ENCODE measurements at regions not wholly inside any gene's neighbourhood (a gene's known extent, or its start where the extent isn't known, plus 50 kb on each side); places are given as distances from the start of the nearest gene placed in this dataset.
A peak's percentile ranks its signal among the peaks of the same experiment; 100 is the strongest.
"Not testable (repeated sequence)": the region's sequence is repeated elsewhere in the genome, so short reads cannot be mapped to it uniquely, and the experiment has no call there.

GRCh38 chr11:134943544-134943943, 531.5 kb upstream of the B3GAT1 start:
- no peaks in the 10 kb centered on the region for H3K9me3 ChIP-seq
- H3K36me3 ChIP-seq = no peaks in the 10 kb centered on the region
- H3K4me3 ChIP-seq = no peak overlapping the region
- no peaks in the 10 kb centered on the region for H3K27me3 ChIP-seq
- no peak for DNase-seq

- H3K27me3 ChIP-seq = no peaks in the 10 kb centered on the region
- H3K4me3 ChIP-seq = no peak overlapping the region
- no peaks in the 10 kb centered on the region for H3K9me3 ChIP-seq
- no peak for DNase-seq
- no peaks in the 10 kb centered on the region for H3K36me3 ChIP-seq
These were observed 530.6 kb upstream of the B3GAT1 start for GRCh38 chr11:134942681-134943080.

GRCh38 chr11:134941936-134942600, 530.0 kb upstream of the B3GAT1 start:
- DNase-seq = peak; percentile 55

GRCh38 chr11:134941326-134941725, 529.3 kb upstream of the B3GAT1 start:
- Histone ChIP-seq H3K9me3 (no peaks in the 10 kb centered on the region), H3K27me3 (no peaks in the 10 kb centered on the region), H3K4me3 (no peak overlapping the region), H3K36me3 (no peaks in the 10 kb centered on the region)
- DNase-seq = no peak

More at GRCh38 chr11:134941936-134942600, 530.0 kb upstream of the B3GAT1 start:
- not testable (repeated sequence) for H3K27me3 ChIP-seq, H3K36me3 ChIP-seq, H3K4me3 ChIP-seq, H3K9me3 ChIP-seq

- no peaks in the 10 kb centered on the region for H3K36me3 ChIP-seq
- no peaks in the 10 kb centered on the region for H3K27me3 ChIP-seq
- no peaks in the 10 kb centered on the region for H3K9me3 ChIP-seq
- H3K4me3 ChIP-seq = no peak overlapping the region
- no peak for DNase-seq
These were observed 528.5 kb upstream of the B3GAT1 start for GRCh38 chr11:134940441-134941126.

GRCh38 chr11:134939905-134940304, 527.9 kb upstream of the B3GAT1 start:
- Histone ChIP-seq H3K9me3 (no peaks in the 10 kb centered on the region), H3K4me3 (no peak overlapping the region), H3K27me3 (no peaks in the 10 kb centered on the region), H3K36me3 (no peaks in the 10 kb centered on the region)
- DNase-seq = no peak

- Histone ChIP-seq H3K27me3 (no peaks in the 10 kb centered on the region), H3K36me3 (no peaks in the 10 kb centered on the region), H3K4me3 (no peak overlapping the region), H3K9me3 (no peaks in the 10 kb centered on the region)
- no peak for DNase-seq
These were observed 527.0 kb upstream of the B3GAT1 start for GRCh38 chr11:134939031-134939430.

GRCh38 chr11:134938212-134938611, 526.2 kb upstream of the B3GAT1 start:
- no peak for DNase-seq
- Histone ChIP-seq H3K4me3 (no peak overlapping the region), H3K9me3 (no peaks in the 10 kb centered on the region), H3K27me3 (no peaks in the 10 kb centered on the region), H3K36me3 (no peaks in the 10 kb centered on the region)

- not testable (repeated sequence) for H3K4me3 ChIP-seq, H3K9me3 ChIP-seq, DNase-seq, H3K36me3 ChIP-seq, H3K27me3 ChIP-seq
These were observed 525.2 kb upstream of the B3GAT1 start for GRCh38 chr11:134937193-134937592.

- H3K36me3 ChIP-seq = no peaks in the 10 kb centered on the region
- H3K4me3 ChIP-seq = no peak overlapping the region
- H3K27me3 ChIP-seq = peaks cover 5% of the 10 kb centered on the region; the same call in 1 of the 2 replicates
- H3K9me3 ChIP-seq = peaks cover 2% of the 10 kb centered on the region; the same call in 1 of the 2 replicates
- DNase-seq = no peak
These were observed 520.7 kb upstream of the B3GAT1 start for GRCh38 chr11:134932761-134933160.

- no peak for DNase-seq
- Histone ChIP-seq H3K27me3 (peaks cover 5% of the 10 kb centered on the region), H3K9me3 (no peaks in the 10 kb centered on the region), H3K4me3 (no peak overlapping the region), H3K36me3 (no peaks in the 10 kb centered on the region)
These were observed 513.4 kb upstream of the B3GAT1 start for GRCh38 chr11:134925432-134925831.

- Histone ChIP-seq H3K36me3 (no peaks in the 10 kb centered on the region), H3K4me3 (no peak overlapping the region), H3K27me3 (peaks cover 7% of the 10 kb centered on the region), H3K9me3 (no peaks in the 10 kb centered on the region)
- no peak for DNase-seq
These were observed 511.4 kb upstream of the B3GAT1 start for GRCh38 chr11:134923441-134923840.

- DNase-seq = no peak
- Histone ChIP-seq H3K36me3 (no peaks in the 10 kb centered on the region), H3K9me3 (no peaks in the 10 kb centered on the region), H3K4me3 (no peak overlapping the region), H3K27me3 (peaks cover 7% of the 10 kb centered on the region)
These were observed 509.9 kb upstream of the B3GAT1 start for GRCh38 chr11:134921938-134922337.

GRCh38 chr11:134920851-134921608, 509.0 kb upstream of the B3GAT1 start:
- no peak overlapping the region for H3K4me3 ChIP-seq
- H3K9me3 ChIP-seq = no peaks in the 10 kb centered on the region
- H3K27me3 ChIP-seq = peaks cover 7% of the 10 kb centered on the region
- no peaks in the 10 kb centered on the region for H3K36me3 ChIP-seq
- DNase-seq = no peak

GRCh38 chr11:134916421-134917213, 504.6 kb upstream of the B3GAT1 start:
- no peak overlapping the region for H3K4me3 ChIP-seq
- H3K27me3 ChIP-seq = peaks cover 9% of the 10 kb centered on the region
- no peak for DNase-seq
- no peaks in the 10 kb centered on the region for H3K9me3 ChIP-seq
- no peaks in the 10 kb centered on the region for H3K36me3 ChIP-seq

GRCh38 chr11:134915881-134916280, 503.8 kb upstream of the B3GAT1 start:
- no peak for DNase-seq
- Histone ChIP-seq H3K4me3 (no peak overlapping the region), H3K9me3 (no peaks in the 10 kb centered on the region), H3K36me3 (no peaks in the 10 kb centered on the region), H3K27me3 (peaks cover 9% of the 10 kb centered on the region)

- Histone ChIP-seq H3K36me3 (no peaks in the 10 kb centered on the region), H3K27me3 (peaks cover 4% of the 10 kb centered on the region), H3K9me3 (no peaks in the 10 kb centered on the region), H3K4me3 (no peak overlapping the region)
- DNase-seq = peak; percentile 75
These were observed 503.2 kb upstream of the B3GAT1 start for GRCh38 chr11:134915212-134915611.
